KMS-11 (cell line): ENCODE measurements at regions not wholly inside any gene's neighbourhood (a gene's known extent, or its start where the extent isn't known, plus 50 kb on each side); places are given as distances from the start of the nearest gene placed in this dataset.

Experiments used
- H2AFZ ChIP-seq: fragments of 200-600 bp; sonication (generic); 2 replicates; pipeline ENCODE4 v1.6.1; 2016; ENCODE audit warnings: antibody characterized with exemption, mixed run types, low read depth
- H3K27ac ChIP-seq: fragments of 200-600 bp; sonication (generic); 2 replicates; pipeline ENCODE4 v1.6.1; 2016; ENCODE audit warnings: mild to moderate bottlenecking, mixed run types
- H3K27me3 ChIP-seq: fragments of 200-600 bp; sonication (generic); 2 replicates; pipeline ENCODE4 v1.6.1; 2017; ENCODE audit warnings: mild to moderate bottlenecking, low read depth, mixed run types, moderate library complexity; ENCODE audit not compliant: insufficient read depth
- H3K36me3 ChIP-seq: fragments of 200-600 bp; sonication (generic); 2 replicates; pipeline ENCODE4 v1.6.1; 2017; ENCODE audit warnings: mild to moderate bottlenecking, mixed run types; ENCODE audit not compliant: insufficient read depth
- H3K4me1 ChIP-seq: fragments of 200-600 bp; sonication (generic); 2 replicates; pipeline ENCODE4 v1.6.1; 2016; ENCODE audit warnings: mild to moderate bottlenecking, low read depth, mixed run types; ENCODE audit not compliant: poor library complexity, severe bottlenecking
- H3K4me2 ChIP-seq: fragments of 200-600 bp; sonication (generic); 2 replicates; pipeline ENCODE4 v1.7.0; 2016; ENCODE audit warnings: mild to moderate bottlenecking, mixed run types
- H3K4me3 ChIP-seq: fragments of 200-600 bp; sonication (generic); IDR thresholded peaks from 2 replicates; pipeline ENCODE4 v1.6.1; 2017; ENCODE audit warnings: low read depth, low read length, mixed read lengths; ENCODE audit not compliant: insufficient read depth
- H3K79me2 ChIP-seq: fragments of 200-600 bp; sonication (generic); 2 replicates; pipeline ENCODE4 v1.6.1; 2016; ENCODE audit warnings: low read depth, mixed run types; ENCODE audit not compliant: insufficient read depth
- H3K9ac ChIP-seq: fragments of 200-600 bp; sonication (generic); 2 replicates; pipeline ENCODE4 v1.6.1; 2016; ENCODE audit warnings: mild to moderate bottlenecking, mixed run types
- H4K20me1 ChIP-seq: fragments of 200-600 bp; sonication (generic); 2 replicates; pipeline ENCODE4 v1.6.1; 2016; ENCODE audit warnings: mild to moderate bottlenecking, mixed run types; ENCODE audit not compliant: insufficient read depth
- CTCF ChIP-seq: fragments of 200-600 bp; sonication (generic); conservative IDR thresholded peaks from 2 replicates; pipeline ENCODE4 v1.6.1; 2017; ENCODE audit warnings: low read depth, mild to moderate bottlenecking, antibody characterized with exemption, low read length, moderate library complexity, mixed read lengths

- Histone ChIP-seq H2AFZ (no peak overlapping the region), H3K27ac (no peak overlapping the region), H3K79me2 (no peaks in the 10 kb centered on the region), H3K9ac (no peak overlapping the region), H3K4me3 (no peak overlapping the region), H3K27me3 (no peaks in the 10 kb centered on the region), H3K4me1 (no peaks in the 10 kb centered on the region), H3K36me3 (no peaks in the 10 kb centered on the region), H3K4me2 (no peak overlapping the region), H4K20me1 (no peaks in the 10 kb centered on the region)
- TF ChIP-seq CTCF, result no peak
These were observed 483.7 kb downstream of the ENC1 start for GRCh38 chr5:74156728-74157383.

- Histone ChIP-seq H3K27me3 (no peaks in the 10 kb centered on the region), H2AFZ (no peak overlapping the region), H3K9ac (no peak overlapping the region), H3K4me1 (no peaks in the 10 kb centered on the region), H3K4me2 (no peak overlapping the region), H3K36me3 (no peaks in the 10 kb centered on the region), H3K79me2 (no peaks in the 10 kb centered on the region), H4K20me1 (no peaks in the 10 kb centered on the region), H3K4me3 (no peak overlapping the region), H3K27ac (no peak overlapping the region)
- TF ChIP-seq CTCF, result no peak
These were observed 485.0 kb downstream of the ENC1 start for GRCh38 chr5:74155501-74155900.

GRCh38 chr5:74154526-74154925 is 486.0 kb downstream of the ENC1 start:
- no peaks in the 10 kb centered on the region for H3K36me3 ChIP-seq
- no peak overlapping the region for H3K4me2 ChIP-seq

GRCh38 chr5:74153255-74153790 is 487.2 kb downstream of the ENC1 start:
- Histone ChIP-seq H3K79me2 (no peaks in the 10 kb centered on the region), H2AFZ (no peak overlapping the region), H3K4me3 (no peak overlapping the region), H4K20me1 (no peaks in the 10 kb centered on the region), H3K27ac (no peak overlapping the region), H3K36me3 (no peaks in the 10 kb centered on the region), H3K27me3 (no peaks in the 10 kb centered on the region), H3K4me1 (peaks cover 8% of the 10 kb centered on the region), H3K9ac (no peak overlapping the region), H3K4me2 (no peak overlapping the region)
- TF ChIP-seq CTCF, result no peak

More at GRCh38 chr5:74154526-74154925, 486.0 kb downstream of the ENC1 start:
- no peak overlapping the region for H3K4me3 ChIP-seq
- no peaks in the 10 kb centered on the region for H3K79me2 ChIP-seq
- no peaks in the 10 kb centered on the region for H3K4me1 ChIP-seq
- H2AFZ ChIP-seq, result no peak overlapping the region
- no peaks in the 10 kb centered on the region for H4K20me1 ChIP-seq
- H3K27ac ChIP-seq, result no peak overlapping the region
- TF ChIP-seq CTCF, result no peak
- no peaks in the 10 kb centered on the region for H3K27me3 ChIP-seq
- H3K9ac ChIP-seq, result no peak overlapping the region
